Endodermal cell (in vitro differentiated cells): ENCODE measurements at regions not wholly inside any gene's neighbourhood (a gene's known extent, or its start where the extent isn't known, plus 50 kb on each side); places are given as distances from the start of the nearest gene placed in this dataset.
A peak's percentile ranks its signal among the peaks of the same experiment; 100 is the strongest.

Experiments
- DNase-seq: peaks from one replicate; pipeline ENCODE4 v3.0.0-alpha.2; 2017
- H3K27ac ChIP-seq: 2 replicates; pipeline ENCODE4 v1.5.1; 2013; ENCODE audit warnings: mild to moderate bottlenecking, low read depth, low read length, moderate library complexity
- H3K27me3 ChIP-seq: 2 replicates; pipeline ENCODE4 v1.6.1; 2013; ENCODE audit warnings: mild to moderate bottlenecking, low read length, moderate library complexity; ENCODE audit not compliant: insufficient read depth, control insufficient read depth, poor library complexity, severe bottlenecking
- H3K36me3 ChIP-seq: 2 replicates; pipeline ENCODE4 v1.7.0; 2013; ENCODE audit warnings: mild to moderate bottlenecking, low read length, moderate library complexity; ENCODE audit not compliant: control insufficient read depth, insufficient read depth
- H3K4me1 ChIP-seq: one replicate; pipeline ENCODE4 v1.7.0; 2013; ENCODE audit warnings: low read length; ENCODE audit not compliant: control insufficient read depth, insufficient read depth
- H3K4me3 ChIP-seq: 2 replicates; pipeline ENCODE4 v1.5.1; 2013; ENCODE audit warnings: mild to moderate bottlenecking, low read length, moderate library complexity
- H3K9ac ChIP-seq: 2 replicates; pipeline ENCODE4 v1.6.1; 2013; ENCODE audit warnings: mild to moderate bottlenecking, low read length, moderate library complexity; ENCODE audit not compliant: poor library complexity, severe bottlenecking; ENCODE audit errors: extremely low read depth
- H3K9me3 ChIP-seq: 2 replicates; pipeline ENCODE4 v1.6.1; 2013; ENCODE audit warnings: mild to moderate bottlenecking, low read length, moderate library complexity; ENCODE audit not compliant: control insufficient read depth
- H3K27ac Mint-ChIP-seq: 2 replicates; pipeline ENCODE4 v1.8.0; 2020; ENCODE audit warnings: mixed read lengths
- H3K27me3 Mint-ChIP-seq: 2 replicates; pipeline ENCODE4 v1.8.0; 2021; ENCODE audit warnings: mild to moderate bottlenecking, mixed read lengths; ENCODE audit not compliant: insufficient read depth
- H3K36me3 Mint-ChIP-seq: 2 replicates; pipeline ENCODE4 v1.8.0; 2020; ENCODE audit warnings: low read depth, mixed read lengths
- H3K4me1 Mint-ChIP-seq: 2 replicates; pipeline ENCODE4 v1.8.0; 2020; ENCODE audit warnings: mixed read lengths
- H3K4me3 Mint-ChIP-seq: 2 replicates; pipeline ENCODE4 v1.8.0; 2020; ENCODE audit warnings: mild to moderate bottlenecking, moderate library complexity, mixed read lengths
- H3K9me3 Mint-ChIP-seq: 2 replicates; pipeline ENCODE4 v1.8.0; 2020; ENCODE audit warnings: mild to moderate bottlenecking, mixed read lengths
- WGBS, 2 experiments: methylation state at CpG; one replicate each; pipeline versions ENCODE4 v1.1.5 to v1.1.7; 2013; ENCODE audit warnings: missing lambda C conversion rate in 2 of 2, mixed read lengths in 1 of 2; ENCODE audit not compliant: insufficient coverage in 1 of 2, insufficient read length in 1 of 2; 5-methylcytosine and 5-hydroxymethylcytosine counted together
- TF ChIP-seq, protein P1 (sequence below): fragments of 200-600 bp; sonication (generic); conservative IDR thresholded peaks from 2 replicates; pipeline ENCODE4 v1.5.0; 2021; ENCODE audit warnings: antibody characterized with exemption, mild to moderate bottlenecking

GRCh38 chr13:89541091-89542030 is 1806.1 kb upstream of the MIR17HG start:
- TF ChIP-seq, protein P1, sequence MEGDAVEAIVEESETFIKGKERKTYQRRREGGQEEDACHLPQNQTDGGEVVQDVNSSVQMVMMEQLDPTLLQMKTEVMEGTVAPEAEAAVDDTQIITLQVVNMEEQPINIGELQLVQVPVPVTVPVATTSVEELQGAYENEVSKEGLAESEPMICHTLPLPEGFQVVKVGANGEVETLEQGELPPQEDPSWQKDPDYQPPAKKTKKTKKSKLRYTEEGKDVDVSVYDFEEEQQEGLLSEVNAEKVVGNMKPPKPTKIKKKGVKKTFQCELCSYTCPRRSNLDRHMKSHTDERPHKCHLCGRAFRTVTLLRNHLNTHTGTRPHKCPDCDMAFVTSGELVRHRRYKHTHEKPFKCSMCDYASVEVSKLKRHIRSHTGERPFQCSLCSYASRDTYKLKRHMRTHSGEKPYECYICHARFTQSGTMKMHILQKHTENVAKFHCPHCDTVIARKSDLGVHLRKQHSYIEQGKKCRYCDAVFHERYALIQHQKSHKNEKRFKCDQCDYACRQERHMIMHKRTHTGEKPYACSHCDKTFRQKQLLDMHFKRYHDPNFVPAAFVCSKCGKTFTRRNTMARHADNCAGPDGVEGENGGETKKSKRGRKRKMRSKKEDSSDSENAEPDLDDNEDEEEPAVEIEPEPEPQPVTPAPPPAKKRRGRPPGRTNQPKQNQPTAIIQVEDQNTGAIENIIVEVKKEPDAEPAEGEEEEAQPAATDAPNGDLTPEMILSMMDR = no peak
- peak; percentile 42 for DNase-seq
- Histone ChIP-seq H3K9me3 (no peaks in the 10 kb centered on the region), H3K4me1 (peaks cover 10% of the 10 kb centered on the region), H3K27ac (no peak overlapping the region), H3K36me3 (no peaks in the 10 kb centered on the region), H3K27me3 (no peaks in the 10 kb centered on the region), H3K4me3 (no peak overlapping the region), H3K9ac (no peak overlapping the region)
- Mint-ChIP-seq H3K9me3 (no peaks in the 10 kb centered on the region), H3K27me3 (no peaks in the 10 kb centered on the region), H3K4me1 (peaks cover 7% of the 10 kb centered on the region), H3K4me3 (no peak overlapping the region), H3K36me3 (no peaks in the 10 kb centered on the region), H3K27ac (no peak overlapping the region)
- WGBS, 2 experiments = 94 to 100% methylated on average over 1 to 6 of the region's 6 CpGs

- no peaks in the 10 kb centered on the region for H3K36me3 ChIP-seq
- H3K27me3 Mint-ChIP-seq = no peaks in the 10 kb centered on the region
- H3K9ac ChIP-seq = no peak overlapping the region
- no peak for DNase-seq
- WGBS, 2 experiments = 68 to 86% methylated on average over 3 to 5 of the region's 5 CpGs
- TF ChIP-seq, protein P1 = no peak
- H3K4me3 ChIP-seq = no peak overlapping the region
- no peaks in the 10 kb centered on the region for H3K9me3 ChIP-seq
- no peaks in the 10 kb centered on the region for H3K4me1 Mint-ChIP-seq
- H3K27me3 ChIP-seq = no peaks in the 10 kb centered on the region
- H3K27ac ChIP-seq = no peak overlapping the region
- no peaks in the 10 kb centered on the region for H3K36me3 Mint-ChIP-seq
- no peaks in the 10 kb centered on the region for H3K9me3 Mint-ChIP-seq
- no peak overlapping the region for H3K27ac Mint-ChIP-seq
- no peaks in the 10 kb centered on the region for H3K4me1 ChIP-seq
- H3K4me3 Mint-ChIP-seq = no peak overlapping the region
Measured at GRCh38 chr13:89550938-89551337, 1796.5 kb upstream of the MIR17HG start.

GRCh38 chr13:89554801-89555200 is 1792.7 kb upstream of the MIR17HG start:
- H3K9me3 ChIP-seq = no peaks in the 10 kb centered on the region
- no peak for DNase-seq
- Mint-ChIP-seq H3K27me3 (no peaks in the 10 kb centered on the region), H3K4me3 (no peak overlapping the region), H3K4me1 (no peaks in the 10 kb centered on the region), H3K36me3 (no peaks in the 10 kb centered on the region), H3K27ac (no peak overlapping the region), H3K9me3 (no peaks in the 10 kb centered on the region)
- H3K36me3 ChIP-seq = no peaks in the 10 kb centered on the region
- no peak overlapping the region for H3K27ac ChIP-seq
- H3K27me3 ChIP-seq = no peaks in the 10 kb centered on the region
- H3K4me1 ChIP-seq = no peaks in the 10 kb centered on the region
- TF ChIP-seq, protein P1 = no peak
- no peak overlapping the region for H3K4me3 ChIP-seq
- 86% methylated on average over 1 of the region's 1 CpG; no CpG with 5 or more reads in 1 of the 2 experiments for WGBS, 2 experiments
- H3K9ac ChIP-seq = no peak overlapping the region
